HG02763 (cell line): ENCODE measurements at regions not wholly inside any gene's neighbourhood (a gene's known extent, or its start where the extent isn't known, plus 50 kb on each side); places are given as distances from the start of the nearest gene placed in this dataset.

Experiments used
- ATAC-seq: cut with Tn5 transposase; IDR thresholded peaks from one replicate; pipeline ENCODE4 v1.9.1; 2021; ENCODE audit warnings: mild to moderate bottlenecking, moderate library complexity; ENCODE audit not compliant: unreplicated experiment

DNA sequence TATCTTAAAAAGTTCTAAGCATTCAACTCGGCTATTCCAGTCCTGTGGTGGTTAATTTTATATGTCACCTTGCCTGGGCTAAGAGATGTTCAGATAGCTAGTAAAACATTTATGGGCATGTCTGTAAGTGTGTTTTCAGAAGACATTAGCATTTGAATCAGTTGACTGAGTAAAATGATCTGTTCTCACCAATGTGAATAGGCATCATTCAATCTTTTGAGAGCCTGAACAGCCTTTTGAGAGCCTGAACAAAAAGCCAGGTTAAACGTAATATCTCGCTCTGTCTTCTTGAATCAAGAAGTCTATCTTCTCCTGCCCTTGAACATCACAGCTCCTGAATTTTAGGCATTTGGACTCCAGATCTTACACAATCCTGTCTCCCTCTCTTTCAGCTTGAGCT lies 1266.1 kb downstream of the LRFN5 start:
- no peak for ATAC-seq

DNA sequence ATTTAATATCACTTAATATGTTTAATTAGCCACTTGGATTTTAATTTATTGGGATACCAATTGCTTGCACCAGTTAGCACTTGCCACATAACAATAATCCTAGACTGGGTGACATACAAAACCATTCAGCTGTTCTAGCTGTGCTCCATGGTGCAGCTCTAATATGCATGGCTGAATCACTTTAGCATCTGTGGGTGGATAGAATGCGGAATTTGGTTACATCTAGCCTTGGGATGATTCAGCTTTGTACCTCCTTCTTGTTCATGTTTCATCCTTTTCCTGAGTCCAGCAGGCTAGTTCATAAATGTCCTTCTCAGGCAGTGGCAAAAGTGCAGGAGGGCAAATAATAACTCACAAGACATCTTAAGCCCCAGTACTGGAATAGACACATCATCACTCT lies 1263.0 kb downstream of the LRFN5 start:
- ATAC-seq = no peak

DNA sequence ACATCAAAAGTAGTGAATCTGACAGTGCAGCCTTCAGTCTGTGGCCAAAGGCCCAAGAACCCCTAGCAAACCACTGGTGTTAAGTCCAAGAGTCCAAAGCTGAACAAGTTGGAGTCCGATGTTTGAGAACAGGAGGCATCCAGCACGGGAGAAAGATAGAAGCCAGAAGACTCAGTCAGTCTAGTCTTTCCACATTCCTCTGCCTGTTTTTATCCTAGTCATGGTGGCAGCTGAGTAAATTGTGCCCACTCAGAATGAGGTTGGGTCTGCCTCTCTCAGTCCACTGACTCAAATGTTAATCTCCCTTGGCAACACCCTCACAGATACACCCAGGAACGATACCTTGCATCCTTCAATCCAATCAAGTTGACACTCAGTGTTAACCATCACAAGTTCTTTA lies 1255.4 kb downstream of the LRFN5 start:
- no peak for ATAC-seq

DNA sequence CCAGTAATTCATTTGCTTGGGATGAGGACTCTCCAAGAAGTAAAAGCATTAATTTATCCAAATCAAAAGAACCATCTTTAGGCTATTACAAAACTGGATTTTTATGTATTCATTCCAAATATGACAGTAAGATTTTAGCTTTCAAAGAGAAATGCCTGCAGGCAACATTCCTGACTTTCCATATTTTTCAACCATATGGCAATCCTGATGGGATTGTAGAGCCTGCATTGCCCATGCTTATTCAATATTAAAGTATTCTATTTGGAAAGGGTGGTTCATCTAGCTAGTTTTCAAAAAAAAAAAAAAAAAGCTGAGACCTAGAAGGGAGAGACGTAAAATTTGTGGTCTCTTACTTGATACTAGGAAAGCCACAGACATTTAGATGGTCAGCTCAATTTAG lies 1253.7 kb downstream of the LRFN5 start:
- ATAC-seq = no peak

DNA sequence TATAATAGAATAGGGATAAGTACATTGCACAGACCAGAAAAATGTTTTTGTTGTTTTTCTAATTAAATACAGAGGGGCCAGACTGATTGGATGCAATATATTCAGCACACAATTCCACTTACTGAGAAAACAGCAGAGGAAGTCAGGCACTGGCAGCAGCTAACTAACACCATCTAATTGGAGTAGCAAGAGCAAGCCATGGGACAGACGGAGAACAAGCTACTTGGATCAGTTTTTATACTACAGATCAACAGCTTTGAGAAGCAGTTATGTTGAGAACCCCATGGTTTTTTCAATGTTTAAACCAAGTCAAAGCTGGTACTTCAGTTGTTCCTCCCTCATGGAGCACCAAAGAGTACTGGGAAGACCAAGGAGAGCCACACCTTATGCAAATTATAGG lies 1249.4 kb downstream of the LRFN5 start:
- no peak for ATAC-seq

DNA sequence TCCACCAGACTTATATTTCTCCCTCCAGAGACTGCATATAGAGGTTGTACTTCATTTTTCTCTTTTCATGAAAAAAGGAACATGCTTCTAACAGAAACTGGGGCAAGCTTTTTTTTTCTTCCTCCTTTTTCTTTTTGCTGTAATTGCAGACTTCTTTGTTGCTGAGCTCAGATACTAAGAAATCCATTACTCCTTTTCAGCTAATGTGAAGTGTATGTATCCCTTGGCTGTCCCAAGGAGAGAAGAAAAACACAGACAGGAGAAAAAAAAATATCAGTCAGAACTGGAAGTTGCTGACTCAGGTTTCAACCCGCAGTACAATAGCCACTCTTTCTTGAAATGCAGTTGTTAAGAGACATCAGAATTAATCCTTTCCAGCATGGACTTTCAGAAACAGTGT lies 1248.4 kb downstream of the LRFN5 start:
- no peak for ATAC-seq

DNA sequence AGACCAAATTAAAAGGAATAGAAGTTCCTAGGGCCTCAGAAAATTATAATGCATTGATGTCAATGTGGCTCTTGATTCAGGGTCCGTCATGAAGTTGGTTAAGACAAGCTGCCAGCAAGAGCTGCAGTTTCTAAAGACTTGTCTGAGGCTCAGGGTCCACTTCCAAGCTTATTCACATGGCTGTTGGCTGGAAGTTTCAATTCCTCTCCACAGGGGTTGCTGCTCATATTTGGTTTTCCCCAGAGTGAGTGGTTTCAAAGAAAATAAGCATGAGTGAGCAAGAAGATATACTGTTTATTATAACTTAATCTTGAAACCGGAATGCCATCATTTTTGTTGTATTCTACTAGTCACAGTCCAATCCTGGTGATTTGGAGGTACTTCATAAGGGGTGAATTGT lies 1247.4 kb downstream of the LRFN5 start:
- no peak for ATAC-seq

DNA sequence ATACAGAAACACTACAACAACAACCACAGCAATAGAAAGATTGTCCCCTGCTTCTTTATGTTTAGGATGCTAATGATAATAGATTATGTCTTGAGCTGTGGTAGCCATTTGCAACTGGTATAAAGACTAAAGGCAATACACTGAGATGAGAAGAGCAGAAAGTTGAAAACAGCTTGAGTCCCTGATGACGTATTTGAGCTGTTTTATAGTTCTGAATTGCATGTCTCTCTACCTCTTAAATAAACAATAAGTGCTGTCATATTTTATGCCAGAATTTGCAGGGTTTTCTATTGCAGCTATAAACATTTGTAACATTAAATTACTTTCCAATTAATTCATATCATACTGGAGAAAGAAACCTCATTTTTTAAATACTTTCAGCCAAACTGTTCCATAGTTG lies 1242.0 kb downstream of the LRFN5 start:
- no peak for ATAC-seq

DNA sequence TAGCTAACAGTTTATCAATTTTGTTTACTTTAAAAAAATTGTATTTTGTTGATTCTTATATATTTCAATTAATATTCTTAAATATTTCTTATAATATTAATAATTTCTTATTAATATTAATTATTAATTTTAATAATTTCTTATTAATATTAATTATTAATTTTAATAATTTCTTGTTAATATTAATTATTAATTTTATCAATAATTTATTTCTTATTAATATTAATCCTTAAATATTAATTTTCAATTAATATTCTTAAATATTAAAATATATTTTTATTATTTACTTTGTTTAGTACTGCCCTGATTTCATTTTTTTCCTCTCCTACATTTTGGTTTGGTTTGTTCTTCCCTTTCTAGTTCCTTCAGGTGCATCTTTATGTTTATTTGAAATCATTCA lies 1208.1 kb downstream of the LRFN5 start:
- ATAC-seq = no peak

DNA sequence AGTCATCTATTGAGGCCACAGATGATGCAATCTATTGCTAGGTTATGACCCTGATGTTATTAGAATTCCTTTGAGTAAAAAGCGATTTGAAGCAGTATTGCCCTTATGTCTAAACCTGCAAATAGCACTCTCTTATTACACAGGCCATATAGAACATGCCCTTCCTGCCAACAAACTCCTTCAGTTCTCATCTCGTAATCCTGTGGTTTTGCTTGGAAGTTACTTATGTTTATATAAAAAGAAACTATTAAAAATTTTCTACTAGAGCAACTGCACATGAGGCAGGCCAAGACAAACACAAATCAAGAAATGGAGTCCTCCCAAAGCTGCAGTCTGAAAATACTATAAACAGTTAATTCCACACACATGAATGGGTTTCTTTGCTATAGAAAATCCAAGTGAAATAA lies 1200.2 kb downstream of the LRFN5 start:
- ATAC-seq = no peak

DNA sequence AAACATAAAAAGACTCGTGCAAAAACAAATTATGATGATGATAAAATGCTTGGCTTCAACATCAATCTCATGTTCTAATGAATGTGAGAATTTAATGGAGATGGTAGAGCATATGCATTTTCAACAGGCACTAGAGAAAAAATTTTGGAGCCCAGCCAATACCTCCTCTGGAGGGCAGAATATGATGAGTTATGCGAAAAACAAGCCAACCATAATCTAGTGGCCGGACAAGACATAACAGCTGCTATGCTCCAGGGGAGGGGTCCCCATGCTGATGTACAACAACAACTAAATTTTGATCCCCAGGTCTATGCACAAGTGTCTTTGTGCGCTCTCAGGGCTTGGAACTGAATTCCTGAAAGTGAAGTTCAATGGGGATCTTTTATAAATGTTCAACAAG lies 1197.5 kb downstream of the LRFN5 start:
- no peak for ATAC-seq

DNA sequence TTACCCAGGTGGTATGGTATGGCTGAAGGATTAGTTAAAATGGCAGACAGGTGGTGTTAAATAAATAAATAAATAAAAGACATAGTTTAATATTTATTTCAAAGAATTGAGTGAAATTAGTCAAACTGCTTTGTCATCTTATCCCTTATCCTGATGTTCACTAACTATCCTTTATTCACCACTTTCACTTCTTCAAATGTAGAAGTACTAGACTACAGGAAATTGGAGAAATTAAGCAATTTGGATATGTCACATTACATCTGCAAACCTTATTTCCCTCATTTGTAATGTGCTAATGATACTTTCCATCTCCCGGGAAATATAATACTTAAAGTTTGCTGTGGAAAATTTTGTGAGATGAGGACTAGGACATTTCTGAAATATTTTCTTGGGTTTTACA lies 1195.7 kb downstream of the LRFN5 start:
- no peak for ATAC-seq

DNA sequence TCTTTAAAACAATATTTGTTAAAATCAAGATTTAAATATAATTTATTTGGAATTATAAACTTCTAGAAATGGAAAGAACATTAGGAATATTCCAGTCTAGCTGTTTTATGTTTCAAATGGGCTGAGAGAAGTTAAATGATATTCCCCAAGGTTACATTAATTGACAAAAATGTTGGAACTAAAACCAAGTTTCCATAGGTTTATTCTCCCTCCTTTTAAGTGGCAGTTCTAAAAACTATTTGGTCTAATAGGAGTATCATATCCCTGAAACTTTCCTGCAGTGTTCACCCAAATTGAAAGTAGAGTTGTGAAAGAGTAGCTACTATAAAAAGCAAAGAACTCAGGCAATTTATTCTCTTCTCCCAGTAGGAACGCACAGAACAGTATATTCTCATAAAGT lies 1185.5 kb downstream of the LRFN5 start:
- ATAC-seq = no peak

DNA sequence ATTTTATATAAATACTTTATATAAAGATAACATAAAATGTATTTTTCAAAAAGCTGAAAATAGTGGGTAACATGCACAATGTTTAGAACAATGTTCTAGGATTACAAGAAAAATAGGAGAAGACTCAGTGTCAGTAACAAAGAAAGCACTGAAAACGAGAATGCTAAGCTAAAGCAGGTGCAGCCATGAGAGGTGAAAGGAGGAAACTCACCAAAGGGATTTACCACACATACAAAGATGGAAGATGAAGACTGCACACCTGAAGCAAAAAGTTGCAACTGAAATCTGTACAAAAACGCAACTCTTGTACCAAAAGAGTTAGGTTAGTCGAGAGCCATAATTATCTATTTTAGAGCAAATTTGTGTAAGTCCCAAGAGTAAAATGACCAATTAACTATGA lies 1176.1 kb downstream of the LRFN5 start:
- no peak for ATAC-seq

DNA sequence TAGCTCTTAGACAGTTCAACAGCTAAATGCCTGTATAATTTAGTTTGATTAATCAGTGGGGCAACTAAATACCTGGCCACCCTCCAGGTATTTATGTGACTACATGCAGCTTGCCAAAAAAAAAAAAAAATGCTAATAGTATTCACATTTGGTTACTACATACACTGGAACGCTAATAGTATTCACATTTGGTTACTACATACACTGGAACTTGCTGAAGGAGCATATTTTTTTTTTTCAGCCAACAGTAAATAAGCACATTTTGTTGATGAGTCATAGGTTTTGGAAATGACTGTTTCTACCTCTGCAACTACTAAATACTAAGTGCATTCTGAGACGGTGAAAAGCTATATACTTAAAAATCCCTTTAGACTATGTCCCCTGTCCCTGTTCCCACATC lies 1172.3 kb downstream of the LRFN5 start:
- ATAC-seq = no peak

DNA sequence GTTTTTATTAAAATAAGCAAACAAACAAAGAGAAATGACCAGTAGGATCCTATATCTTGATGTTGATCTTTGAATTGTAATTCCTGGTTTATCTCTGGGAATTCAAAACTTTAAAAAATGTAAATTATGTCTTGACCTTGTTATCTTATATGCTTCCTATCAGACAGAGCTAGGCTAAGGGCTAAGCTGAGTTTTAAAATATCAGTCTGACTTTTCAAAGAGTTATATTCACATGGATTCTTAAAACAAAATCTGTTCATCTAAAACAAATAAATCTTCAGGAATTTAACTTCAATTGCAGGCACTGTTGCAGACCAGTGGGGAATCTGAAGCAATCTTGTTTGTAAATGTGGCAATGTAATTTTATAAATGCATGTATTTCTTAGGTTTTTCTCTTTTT lies 1144.1 kb downstream of the LRFN5 start:
- ATAC-seq = no peak

DNA sequence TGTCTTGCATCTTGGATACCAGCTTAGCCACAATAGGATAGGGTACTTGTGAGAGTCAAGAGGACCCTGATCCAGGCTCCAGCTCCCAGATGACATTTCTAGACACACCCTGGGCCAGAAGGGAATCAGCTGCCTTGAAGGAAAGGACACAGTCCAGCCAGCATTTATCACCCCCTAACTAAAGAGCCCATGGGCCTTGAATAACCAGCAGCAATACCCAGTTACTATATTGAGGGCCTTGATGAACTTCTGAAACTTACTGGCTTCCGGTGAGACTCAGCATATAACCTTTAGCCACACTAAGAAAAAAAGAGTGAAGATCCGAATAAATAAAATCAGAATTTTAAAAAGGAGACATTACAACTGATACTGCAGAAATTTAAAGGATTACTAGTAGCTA lies 1135.4 kb downstream of the LRFN5 start:
- ATAC-seq = no peak

DNA sequence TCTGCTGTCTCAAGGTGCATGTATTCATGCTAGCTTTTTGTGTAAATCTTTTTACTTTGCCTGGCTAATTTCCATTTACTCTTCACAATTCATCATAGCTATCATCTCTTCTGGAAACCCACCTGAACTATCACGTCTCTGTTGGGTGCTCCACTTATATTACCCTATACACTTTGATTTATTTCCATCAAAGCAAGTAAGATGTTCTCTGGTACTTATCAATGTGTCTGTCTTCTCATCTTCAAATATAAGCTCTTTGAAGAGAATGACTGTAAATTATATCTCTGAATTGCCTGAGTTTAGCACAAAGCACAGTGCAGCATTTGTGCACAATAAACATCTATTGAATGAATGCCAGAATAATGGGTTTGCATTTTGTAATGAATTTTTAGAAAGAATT lies 1129.7 kb downstream of the LRFN5 start:
- no peak for ATAC-seq

DNA sequence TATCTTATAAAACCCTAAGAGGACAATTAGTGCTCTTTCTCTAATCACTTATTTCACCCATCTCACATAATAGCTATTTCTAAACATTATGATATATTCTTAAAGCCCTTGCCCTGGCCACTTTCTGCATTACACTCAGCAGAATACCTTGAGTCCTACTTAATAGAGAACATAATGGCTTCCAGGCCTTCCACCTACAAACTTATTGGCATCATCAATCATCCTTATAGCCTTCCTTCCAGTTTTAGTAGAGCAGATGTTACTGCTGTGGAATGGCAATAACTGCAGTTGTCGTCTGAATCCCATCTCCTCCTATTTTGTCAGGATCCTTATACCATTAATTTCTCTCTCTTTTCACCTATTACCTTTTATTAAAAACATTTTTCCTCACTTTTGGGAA lies 1127.4 kb downstream of the LRFN5 start:
- no peak for ATAC-seq

DNA sequence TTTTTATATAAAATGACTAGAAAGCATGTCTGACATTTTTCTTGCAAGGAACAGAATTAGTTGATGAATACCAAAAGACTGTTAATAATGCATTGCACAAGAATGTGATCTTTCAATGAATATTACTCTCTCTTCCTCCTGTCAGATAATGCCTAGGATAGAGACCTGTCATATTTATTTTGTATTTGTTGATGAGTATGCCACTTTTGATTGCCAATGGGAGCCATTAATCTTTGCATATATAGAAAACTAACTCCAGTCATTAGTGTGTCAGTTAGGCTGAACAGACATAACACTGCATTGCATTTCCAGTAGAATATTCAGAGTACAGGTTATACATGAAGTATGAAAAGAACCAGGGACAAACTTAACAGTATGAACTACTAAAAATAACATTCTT lies 1125.3 kb downstream of the LRFN5 start:
- no peak for ATAC-seq

DNA sequence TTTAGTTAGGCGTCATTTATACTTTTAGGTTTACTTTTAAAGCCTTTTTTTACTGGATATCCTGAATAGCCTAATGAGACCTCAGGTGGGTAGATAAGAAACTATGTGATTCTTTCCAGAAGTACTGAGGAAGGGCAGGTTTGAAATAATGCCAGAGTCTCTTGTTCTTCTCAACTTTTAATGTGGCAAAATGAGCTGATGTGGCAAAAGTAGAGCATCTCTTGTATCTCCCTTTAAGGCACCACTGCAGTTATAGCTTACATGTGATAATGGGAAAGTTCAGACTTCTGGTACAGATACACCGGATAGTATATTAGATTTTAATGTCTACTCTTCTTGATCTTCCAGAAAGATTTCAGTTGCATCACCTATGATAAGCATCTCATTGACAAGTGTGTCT lies 1124.8 kb downstream of the LRFN5 start:
- ATAC-seq = no peak

DNA sequence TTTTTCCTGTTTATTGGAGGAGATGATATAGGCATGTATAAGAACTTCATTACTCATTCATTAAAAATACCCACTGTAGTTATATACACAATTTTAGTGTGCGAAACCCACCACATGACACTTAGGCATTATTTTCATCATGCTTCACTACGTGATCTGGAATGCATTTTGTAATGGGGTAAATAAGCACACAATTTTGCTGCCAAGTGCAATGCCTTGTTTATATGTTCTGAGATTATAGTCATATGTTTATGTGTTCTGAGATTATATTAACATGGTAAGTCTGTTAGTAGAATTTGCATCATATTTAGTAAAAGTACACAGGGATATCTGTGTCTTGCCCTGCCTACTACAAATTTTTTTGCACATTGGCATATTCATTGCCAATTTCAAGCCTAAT lies 1123.0 kb downstream of the LRFN5 start:
- no peak for ATAC-seq

DNA sequence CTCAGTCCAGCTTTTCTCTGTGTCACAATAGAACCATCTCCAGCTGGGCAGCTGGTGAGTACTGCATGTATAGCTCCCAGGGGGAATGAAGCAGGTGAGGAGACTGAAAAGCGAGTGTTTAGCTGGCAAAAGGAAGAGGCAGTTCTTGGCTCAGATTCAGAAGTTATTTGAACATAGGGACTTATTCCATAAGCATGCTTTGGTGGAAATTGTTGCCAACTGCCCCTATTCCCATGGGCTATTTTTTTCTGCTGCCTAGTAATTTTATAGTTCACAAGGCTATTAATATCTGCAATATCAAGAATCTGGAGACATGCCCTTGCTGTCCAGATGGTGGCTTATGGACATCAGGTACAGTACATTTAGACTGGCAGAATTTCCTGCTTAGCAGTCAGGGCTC lies 1112.7 kb downstream of the LRFN5 start:
- ATAC-seq = no peak

DNA sequence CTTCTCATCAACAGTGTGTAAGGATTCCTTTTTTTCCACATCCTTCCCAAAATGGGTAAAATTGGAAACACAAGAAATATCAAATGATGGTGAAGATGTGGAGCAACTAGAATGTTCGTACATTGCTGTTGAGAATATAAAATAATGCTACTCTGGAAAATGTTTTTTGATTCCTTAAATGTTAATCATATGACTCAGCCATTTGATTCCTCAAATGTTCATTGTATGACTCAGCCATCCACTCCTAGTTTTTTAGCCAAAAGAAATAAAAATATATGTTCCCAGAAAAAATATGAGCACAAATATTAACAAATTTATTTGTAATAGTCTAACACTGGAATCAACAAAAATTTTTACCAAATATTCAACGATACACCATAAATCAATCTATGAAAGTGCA lies 1108.6 kb downstream of the LRFN5 start:
- no peak for ATAC-seq
